ENCODE measurements at regions not wholly inside any gene's neighbourhood (a gene's known extent, or its start where the extent isn't known, plus 50 kb on each side); places are given as distances from the start of the nearest gene placed in this dataset.

- 43 to 68% methylated on average over 2 to 5 of the region's 5 CpGs for WGBS, 2 donors
- no peak for DNase-seq
- no peaks in the 10 kb centered on the region for H3K9me3 ChIP-seq
- H3K4me1 ChIP-seq = peaks cover 0 to 7% (median 0%) of the 10 kb centered on the region in 3 donors
- H3K4me3 ChIP-seq = no peak overlapping the region
- no peaks in the 10 kb centered on the region for H3K36me3 ChIP-seq
- H3K27me3 ChIP-seq = peaks cover 0 to 23% (median 0%) of the 10 kb centered on the region in 4 donors
- intact Hi-C loops (cut with DNase I) = no loop called here
- no peak for TF ChIP-seq POLR2A (IDR thresholded peaks at IDR 0.05)
- no peak for TF ChIP-seq CTCF (IDR thresholded peaks at IDR 0.05)
- no peak overlapping the region for H3K27ac ChIP-seq
Observed at GRCh38 chr15:29442532-29442931, 172.9 kb upstream of the NSMCE3 start.

- TF ChIP-seq CTCF (IDR thresholded peaks at IDR 0.05) (no peak), POLR2A (IDR thresholded peaks at IDR 0.05) (no peak)
- Histone ChIP-seq H3K4me3 (no peak overlapping the region), H3K36me3 (no peaks in the 10 kb centered on the region), H3K27ac (no peak overlapping the region), H3K27me3 (peaks cover 0 to 16% (median 0%) of the 10 kb centered on the region in 4 donors), H3K4me1 (peaks cover 0 to 7% (median 0%) of the 10 kb centered on the region in 3 donors), H3K9me3 (no peaks in the 10 kb centered on the region)
- DNase-seq = no peak
- 69 to 71% methylated on average over 6 to 7 of the region's 7 CpGs for WGBS, 2 donors
- intact Hi-C loops (cut with DNase I) = no loop called here
Observed at GRCh38 chr15:29440541-29440940, 170.9 kb upstream of the NSMCE3 start.

- 16 to 51% methylated on average over 2 of the region's 2 CpGs for WGBS, 2 donors
- H3K27me3 ChIP-seq = peaks cover 0 to 34% (median 0%) of the 10 kb centered on the region in 4 donors
- no peaks in the 10 kb centered on the region for H3K9me3 ChIP-seq
- no peak overlapping the region for H3K4me3 ChIP-seq
- peaks cover 0 to 7% (median 0%) of the 10 kb centered on the region in 3 donors for H3K4me1 ChIP-seq
- DNase-seq = no peak
- peak overlapping the region in 1 of 4 donors; percentile 34 for H3K27ac ChIP-seq
- intact Hi-C loops (cut with DNase I) = no loop called here
- no peaks in the 10 kb centered on the region for H3K36me3 ChIP-seq
- no peak for TF ChIP-seq CTCF (IDR thresholded peaks at IDR 0.05)
Observed at GRCh38 chr15:29438703-29439055, 169.1 kb upstream of the NSMCE3 start.

- Histone ChIP-seq H3K27ac (peak overlapping the region in 1 of 4 donors; percentile 34), H3K4me1 (peaks cover 0 to 7% (median 0%) of the 10 kb centered on the region in 3 donors), H3K36me3 (no peaks in the 10 kb centered on the region), H3K4me3 (no peak overlapping the region), H3K27me3 (peaks cover 0 to 36% (median 0%) of the 10 kb centered on the region in 4 donors), H3K9me3 (no peaks in the 10 kb centered on the region)
- TF ChIP-seq POLR2A (IDR thresholded peaks at IDR 0.05) (no peak), CTCF (IDR thresholded peaks at IDR 0.05) (no peak)
- 53 to 64% methylated on average over 9 of the region's 9 CpGs for WGBS, 2 donors
- intact Hi-C loops (cut with DNase I) = no loop called here
- DNase-seq = no peak
Observed at GRCh38 chr15:29437888-29438702, 168.5 kb upstream of the NSMCE3 start.

- H3K9me3 ChIP-seq = no peaks in the 10 kb centered on the region
- no peaks in the 10 kb centered on the region for H3K36me3 ChIP-seq
- no peak for TF ChIP-seq CTCF (IDR thresholded peaks at IDR 0.05)
- no peak for TF ChIP-seq POLR2A (IDR thresholded peaks at IDR 0.05)
- no peak overlapping the region for H3K4me3 ChIP-seq
- H3K27ac ChIP-seq = no peak overlapping the region
- DNase-seq = no peak
- 82 to 90% methylated on average over 4 of the region's 4 CpGs for WGBS, 2 donors
- intact Hi-C loops (cut with DNase I) = no loop called here
- H3K27me3 ChIP-seq = peaks cover 0 to 32% (median 0%) of the 10 kb centered on the region in 4 donors
- peaks cover 0 to 7% (median 0%) of the 10 kb centered on the region in 3 donors for H3K4me1 ChIP-seq
Observed at GRCh38 chr15:29435811-29436210, 166.2 kb upstream of the NSMCE3 start.
